SU-DHL-6 (cell line): ENCODE measurements at regions not wholly inside any gene's neighbourhood (a gene's known extent, or its start where the extent isn't known, plus 50 kb on each side); places are given as distances from the start of the nearest gene placed in this dataset.

ENCODE experiments used
- H2AFZ ChIP-seq: fragments of 200-600 bp; sonication (generic); 2 replicates; pipeline ENCODE4 v1.6.1; 2014; ENCODE audit warnings: low read depth, mild to moderate bottlenecking, moderate library complexity, mixed read lengths, antibody characterized with exemption, low read length; ENCODE audit not compliant: severe bottlenecking
- H3F3A ChIP-seq: fragments of 200-600 bp; shearing (Covaris generic); 2 replicates; pipeline ENCODE4 v1.6.0; 2016; ENCODE audit warnings: antibody characterized with exemption, mild to moderate bottlenecking; ENCODE audit not compliant: insufficient read depth
- H3K27ac ChIP-seq: fragments of 200-600 bp; sonication (generic); 2 replicates; pipeline ENCODE4 v1.5.1; 2016; ENCODE audit warnings: low read depth, mild to moderate bottlenecking, low read length, moderate library complexity, mixed read lengths
- H3K27me3 ChIP-seq: fragments of 200-600 bp; sonication (generic), shearing (Covaris generic); 2 replicates; pipeline ENCODE4 v1.6.0; 2014; ENCODE audit warnings: mild to moderate bottlenecking, low read length
- H3K36me3 ChIP-seq: fragments of 200-600 bp; sonication (generic); 2 replicates; pipeline ENCODE4 v1.6.1; 2014; ENCODE audit warnings: mild to moderate bottlenecking, low read length, mixed read lengths
- H3K4me2 ChIP-seq: fragments of 300-600, 200-600 bp; shearing (Covaris generic), sonication (generic); 2 replicates; pipeline ENCODE4 v1.6.0; 2014; ENCODE audit warnings: low read length, low read depth, mild to moderate bottlenecking; ENCODE audit not compliant: poor library complexity, severe bottlenecking
- H3K4me3 ChIP-seq: fragments of 200-600 bp; sonication (generic); 2 replicates; pipeline ENCODE4 v1.5.1; 2014; ENCODE audit warnings: antibody characterized with exemption, low read length, mild to moderate bottlenecking, mixed read lengths; ENCODE audit not compliant: insufficient read depth, poor library complexity, severe bottlenecking
- H3K79me2 ChIP-seq: fragments of 200-600 bp; sonication (generic); 2 replicates; pipeline ENCODE4 v1.6.1; 2014; ENCODE audit warnings: mild to moderate bottlenecking, low read length, moderate library complexity; ENCODE audit not compliant: insufficient read depth
- H3K9ac ChIP-seq: fragments of 200-600 bp; sonication (generic); 2 replicates; pipeline ENCODE4 v1.7.0; 2014; ENCODE audit warnings: mild to moderate bottlenecking, low read length
- H3K9me2 ChIP-seq: fragments of 200-600 bp; sonication (generic); replicated peaks from 2 replicates; pipeline ENCODE4 v1.6.1; 2014; ENCODE audit warnings: low read length; ENCODE audit not compliant: insufficient read depth
- H3K9me3 ChIP-seq: fragments of 200-600 bp; sonication (generic); 2 replicates; pipeline ENCODE4 v1.6.1; 2014; ENCODE audit warnings: low read length, mixed read lengths; ENCODE audit not compliant: insufficient read depth
- H4K20me1 ChIP-seq: fragments of 200-600 bp; sonication (generic); 2 replicates; pipeline ENCODE4 v1.6.1; 2014; ENCODE audit warnings: low read depth, mild to moderate bottlenecking, antibody characterized with exemption, low read length, moderate library complexity, mixed read lengths
- CTCF ChIP-seq: fragments of 200-600 bp; sonication (generic); IDR thresholded peaks from one replicate; pipeline ENCODE4 v1.5.1; 2017; ENCODE audit warnings: antibody characterized with exemption, mild to moderate bottlenecking, low read length, moderate library complexity; ENCODE audit not compliant: insufficient read depth, poor library complexity, severe bottlenecking
- EZH2phosphoT487 ChIP-seq: fragments of 200-600 bp; sonication (generic), shearing (Covaris generic); conservative IDR thresholded peaks from 2 replicates; pipeline ENCODE4 v1.6.1; 2018; ENCODE audit warnings: mild to moderate bottlenecking, antibody characterized with exemption, low read length, moderate library complexity, mixed read lengths

GRCh38 chr20:23266530-23267398 is 83.8 kb upstream of the NXT1 start:
- no peak overlapping the region for H3K27ac ChIP-seq
- no peak overlapping the region for H3K9ac ChIP-seq
- no peaks in the 10 kb centered on the region for H3K79me2 ChIP-seq
- TF ChIP-seq EZH2phosphoT487, result no peak
- no peak for TF ChIP-seq CTCF
- H3K36me3 ChIP-seq, result no peaks in the 10 kb centered on the region
- H3F3A ChIP-seq, result no peaks in the 10 kb centered on the region
- H2AFZ ChIP-seq, result no peak overlapping the region
- H4K20me1 ChIP-seq, result no peaks in the 10 kb centered on the region
- no peaks in the 10 kb centered on the region for H3K9me2 ChIP-seq
- peaks cover 7% of the 10 kb centered on the region; the same call in 1 of the 2 replicates for H3K9me3 ChIP-seq
- no peak overlapping the region for H3K4me2 ChIP-seq
- no peak overlapping the region for H3K4me3 ChIP-seq
- H3K27me3 ChIP-seq, result no peaks in the 10 kb centered on the region

- Histone ChIP-seq H3K9me3 (peaks cover 7% of the 10 kb centered on the region; the same call in 1 of the 2 replicates), H2AFZ (no peak overlapping the region), H3K9ac (no peak overlapping the region), H3K36me3 (no peaks in the 10 kb centered on the region), H3F3A (no peaks in the 10 kb centered on the region), H3K9me2 (no peaks in the 10 kb centered on the region), H3K79me2 (no peaks in the 10 kb centered on the region), H3K4me2 (no peak overlapping the region), H3K27me3 (no peaks in the 10 kb centered on the region), H3K4me3 (no peak overlapping the region), H4K20me1 (no peaks in the 10 kb centered on the region), H3K27ac (no peak overlapping the region)
- TF ChIP-seq EZH2phosphoT487 (no peak), CTCF (no peak)
Measured at GRCh38 chr20:23265226-23265625, 85.4 kb upstream of the NXT1 start.

GRCh38 chr20:23264545-23264944 is 86.0 kb upstream of the NXT1 start:
- TF ChIP-seq CTCF, result no peak
- no peak for TF ChIP-seq EZH2phosphoT487

More at GRCh38 chr20:23264545-23264944, 86.0 kb upstream of the NXT1 start:
- H3K4me3 ChIP-seq, result no peak overlapping the region
- no peak overlapping the region for H3K4me2 ChIP-seq
- H3K9me3 ChIP-seq, result peaks cover 7% of the 10 kb centered on the region; the same call in 1 of the 2 replicates
- no peaks in the 10 kb centered on the region for H3F3A ChIP-seq
- H3K9ac ChIP-seq, result no peak overlapping the region
- H3K36me3 ChIP-seq, result no peaks in the 10 kb centered on the region
- no peaks in the 10 kb centered on the region for H3K27me3 ChIP-seq
- H3K9me2 ChIP-seq, result no peaks in the 10 kb centered on the region
- no peak overlapping the region for H2AFZ ChIP-seq
- no peaks in the 10 kb centered on the region for H3K79me2 ChIP-seq
- H3K27ac ChIP-seq, result no peak overlapping the region
- H4K20me1 ChIP-seq, result no peaks in the 10 kb centered on the region
